ENCODE measurements at regions not wholly inside any gene's neighbourhood (a gene's known extent, or its start where the extent isn't known, plus 50 kb on each side); places are given as distances from the start of the nearest gene placed in this dataset.

GRCh38 chr9:13001989-13002580, 227.3 kb downstream of the LURAP1L start:
- Histone ChIP-seq H3K9me3 (no peaks in the 10 kb centered on the region), H3K4me1 (no peaks in the 10 kb centered on the region), H3K4me3 (replicated peaks in 1 of 3) (no peak overlapping the region), H3K27ac (no peak overlapping the region), H3K36me3 (no peaks in the 10 kb centered on the region), H3K27me3 (no peaks in the 10 kb centered on the region)
- no peak for DNase-seq
- intact Hi-C loops (cut with DNase I), result no loop called here
- TF ChIP-seq, protein P1, sequence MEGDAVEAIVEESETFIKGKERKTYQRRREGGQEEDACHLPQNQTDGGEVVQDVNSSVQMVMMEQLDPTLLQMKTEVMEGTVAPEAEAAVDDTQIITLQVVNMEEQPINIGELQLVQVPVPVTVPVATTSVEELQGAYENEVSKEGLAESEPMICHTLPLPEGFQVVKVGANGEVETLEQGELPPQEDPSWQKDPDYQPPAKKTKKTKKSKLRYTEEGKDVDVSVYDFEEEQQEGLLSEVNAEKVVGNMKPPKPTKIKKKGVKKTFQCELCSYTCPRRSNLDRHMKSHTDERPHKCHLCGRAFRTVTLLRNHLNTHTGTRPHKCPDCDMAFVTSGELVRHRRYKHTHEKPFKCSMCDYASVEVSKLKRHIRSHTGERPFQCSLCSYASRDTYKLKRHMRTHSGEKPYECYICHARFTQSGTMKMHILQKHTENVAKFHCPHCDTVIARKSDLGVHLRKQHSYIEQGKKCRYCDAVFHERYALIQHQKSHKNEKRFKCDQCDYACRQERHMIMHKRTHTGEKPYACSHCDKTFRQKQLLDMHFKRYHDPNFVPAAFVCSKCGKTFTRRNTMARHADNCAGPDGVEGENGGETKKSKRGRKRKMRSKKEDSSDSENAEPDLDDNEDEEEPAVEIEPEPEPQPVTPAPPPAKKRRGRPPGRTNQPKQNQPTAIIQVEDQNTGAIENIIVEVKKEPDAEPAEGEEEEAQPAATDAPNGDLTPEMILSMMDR (IDR thresholded peaks at IDR 0.05), result no peak
- TF ChIP-seq POLR2A (IDR thresholded peaks at IDR 0.05), result no peak
- 64 to 68% methylated on average over 4 of the region's 4 CpGs for WGBS, 2 donors

GRCh38 chr9:13002740-13003139, 227.9 kb downstream of the LURAP1L start:
- no peaks in the 10 kb centered on the region for H3K27me3 ChIP-seq
- no peaks in the 10 kb centered on the region for H3K36me3 ChIP-seq
- H3K9me3 ChIP-seq, result no peaks in the 10 kb centered on the region
- no peak for DNase-seq
- H3K4me1 ChIP-seq, result no peaks in the 10 kb centered on the region
- no peak overlapping the region for H3K27ac ChIP-seq
- H3K4me3 ChIP-seq (replicated peaks in 1 of 3), result no peak overlapping the region
- 87 to 92% methylated on average over 2 of the region's 2 CpGs for WGBS, 2 donors
- TF ChIP-seq POLR2A (IDR thresholded peaks at IDR 0.05), result no peak
- TF ChIP-seq, protein P1 (IDR thresholded peaks at IDR 0.05), result no peak
- intact Hi-C loops (cut with DNase I), result no loop called here

DNA sequence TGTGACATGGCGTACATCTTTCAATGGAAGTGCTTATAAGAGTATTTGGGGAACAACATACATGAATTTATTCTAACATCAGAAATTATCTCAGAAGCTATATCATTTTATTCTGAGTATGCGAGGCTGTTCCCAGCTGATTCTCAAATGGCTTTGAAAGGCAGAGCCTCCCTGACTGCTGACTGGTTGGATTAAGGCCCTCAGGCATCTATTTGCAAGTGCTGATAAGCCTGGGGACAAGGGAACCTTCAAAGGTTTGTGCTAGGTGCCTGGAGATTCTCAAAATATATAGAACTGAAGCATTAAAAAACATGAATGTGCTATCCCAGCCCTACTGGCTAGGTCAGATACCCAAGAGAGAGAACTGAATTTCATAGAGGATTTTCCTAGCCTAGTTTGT, 235.1 kb downstream of the LURAP1L start:
- no peaks in the 10 kb centered on the region for H3K36me3 ChIP-seq
- 90 to 92% methylated on average over 2 of the region's 2 CpGs for WGBS, 2 donors
- H3K9me3 ChIP-seq, result no peaks in the 10 kb centered on the region
- H3K27ac ChIP-seq, result no peak overlapping the region
- no peak for DNase-seq
- TF ChIP-seq, protein P1 (IDR thresholded peaks at IDR 0.05), result no peak
- no peak for TF ChIP-seq POLR2A (IDR thresholded peaks at IDR 0.05)
- H3K27me3 ChIP-seq, result no peaks in the 10 kb centered on the region
- H3K4me1 ChIP-seq, result no peaks in the 10 kb centered on the region
- intact Hi-C loops (cut with DNase I), result no loop called here
- H3K4me3 ChIP-seq (replicated peaks in 1 of 3), result no peak overlapping the region

- 36 to 42% methylated on average over 2 of the region's 2 CpGs for WGBS, 2 donors
- no peaks in the 10 kb centered on the region for H3K4me1 ChIP-seq
- H3K36me3 ChIP-seq, result no peaks in the 10 kb centered on the region
- H3K27me3 ChIP-seq, result no peaks in the 10 kb centered on the region
- no peaks in the 10 kb centered on the region for H3K9me3 ChIP-seq
- no peak for DNase-seq
- no peak for TF ChIP-seq POLR2A (IDR thresholded peaks at IDR 0.05)
- TF ChIP-seq, protein P1 (IDR thresholded peaks at IDR 0.05), result no peak
- H3K27ac ChIP-seq, result no peak overlapping the region
- H3K4me3 ChIP-seq (replicated peaks in 1 of 3), result no peak overlapping the region
- intact Hi-C loops (cut with DNase I), result no loop called here
These were observed 239.4 kb downstream of the LURAP1L start for GRCh38 chr9:13013991-13014883.

DNA sequence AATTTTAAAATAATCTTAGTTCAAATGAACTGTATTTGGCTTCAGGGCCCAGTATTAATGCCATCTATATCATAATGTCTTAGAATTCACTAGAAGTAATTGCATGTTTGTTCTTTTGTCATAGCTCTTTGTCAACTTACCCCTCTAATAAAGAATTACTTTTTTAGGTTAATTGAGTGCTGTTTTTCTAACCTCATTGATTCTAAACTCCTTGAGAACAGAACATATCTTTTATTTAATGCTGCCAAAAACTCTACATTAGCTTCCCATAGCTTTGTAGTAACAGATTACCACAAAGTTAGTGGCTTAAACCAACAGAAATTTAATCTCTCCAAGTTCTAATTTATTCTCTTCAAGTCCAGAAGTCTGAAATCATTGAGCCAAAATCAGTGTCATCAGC, 242.4 kb downstream of the LURAP1L start:
- Histone ChIP-seq H3K4me3 (replicated peaks in 1 of 3) (no peak overlapping the region), H3K9me3 (no peaks in the 10 kb centered on the region), H3K4me1 (no peaks in the 10 kb centered on the region), H3K36me3 (no peaks in the 10 kb centered on the region), H3K27me3 (no peaks in the 10 kb centered on the region), H3K27ac (no peak overlapping the region)
- TF ChIP-seq POLR2A (IDR thresholded peaks at IDR 0.05), result no peak
- TF ChIP-seq, protein P1 (IDR thresholded peaks at IDR 0.05), result no peak
- no peak for DNase-seq
- intact Hi-C loops (cut with DNase I), result no loop called here

All from thyroid gland (tissue), 4 donors.